ENCODE measurements at regions not wholly inside any gene's neighbourhood (a gene's known extent, or its start where the extent isn't known, plus 50 kb on each side); places are given as distances from the start of the nearest gene placed in this dataset.

DNA sequence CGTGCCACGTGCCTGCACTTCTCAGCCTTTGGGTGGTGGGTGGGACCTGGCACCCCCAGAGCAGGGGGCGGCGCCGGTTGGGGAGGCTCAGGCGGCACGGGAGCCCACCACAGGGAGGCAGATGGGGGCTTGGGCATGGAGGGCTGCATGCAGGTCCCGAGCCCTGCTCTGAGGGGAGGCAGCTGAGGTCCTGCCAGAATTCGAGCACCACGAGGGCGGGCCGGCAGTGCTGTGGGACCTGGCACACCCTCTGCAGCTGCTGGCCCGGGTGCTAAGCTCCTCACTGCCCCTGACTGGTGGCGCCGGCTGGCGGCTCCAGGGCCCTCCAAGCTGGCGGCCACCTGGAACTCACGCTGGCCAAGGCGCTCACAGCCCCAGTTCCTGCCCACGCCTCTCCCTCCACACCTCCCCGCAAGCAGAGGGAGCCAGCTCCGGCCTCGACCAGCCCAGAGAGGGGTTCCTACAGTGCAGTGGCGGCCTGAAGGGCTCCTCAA lies 1176.8 kb upstream of the GYPC start:
- TF ChIP-seq, protein P1, sequence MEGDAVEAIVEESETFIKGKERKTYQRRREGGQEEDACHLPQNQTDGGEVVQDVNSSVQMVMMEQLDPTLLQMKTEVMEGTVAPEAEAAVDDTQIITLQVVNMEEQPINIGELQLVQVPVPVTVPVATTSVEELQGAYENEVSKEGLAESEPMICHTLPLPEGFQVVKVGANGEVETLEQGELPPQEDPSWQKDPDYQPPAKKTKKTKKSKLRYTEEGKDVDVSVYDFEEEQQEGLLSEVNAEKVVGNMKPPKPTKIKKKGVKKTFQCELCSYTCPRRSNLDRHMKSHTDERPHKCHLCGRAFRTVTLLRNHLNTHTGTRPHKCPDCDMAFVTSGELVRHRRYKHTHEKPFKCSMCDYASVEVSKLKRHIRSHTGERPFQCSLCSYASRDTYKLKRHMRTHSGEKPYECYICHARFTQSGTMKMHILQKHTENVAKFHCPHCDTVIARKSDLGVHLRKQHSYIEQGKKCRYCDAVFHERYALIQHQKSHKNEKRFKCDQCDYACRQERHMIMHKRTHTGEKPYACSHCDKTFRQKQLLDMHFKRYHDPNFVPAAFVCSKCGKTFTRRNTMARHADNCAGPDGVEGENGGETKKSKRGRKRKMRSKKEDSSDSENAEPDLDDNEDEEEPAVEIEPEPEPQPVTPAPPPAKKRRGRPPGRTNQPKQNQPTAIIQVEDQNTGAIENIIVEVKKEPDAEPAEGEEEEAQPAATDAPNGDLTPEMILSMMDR (conservative IDR thresholded peaks at IDR 0.05 in 1 of 2, IDR thresholded peaks at IDR 0.05 in 1 of 2; ENCODE audit: extremely low read depth in 1 of 2, insufficient read depth in 1 of 2, low read depth in 1 of 2, low read length in 2 of 2) = no peak
- TF ChIP-seq EZH2 (IDR thresholded peaks at IDR 0.05; ENCODE audit: borderline replicate concordance, low read length) = no peak
